GM19238 (cell line): ENCODE measurements at regions not wholly inside any gene's neighbourhood (a gene's known extent, or its start where the extent isn't known, plus 50 kb on each side); places are given as distances from the start of the nearest gene placed in this dataset.

ENCODE experiments used
- DNase-seq: peaks from one replicate; pipeline ENCODE4 v3.0.0; 2011; ENCODE audit warnings: low spot score; ENCODE audit not compliant: insufficient read length

- no peak for DNase-seq
Observed at GRCh38 chr4:159498446-159499115, 395.7 kb downstream of the RAPGEF2 start.

- DNase-seq = no peak
Observed at GRCh38 chr4:159500861-159501260, 398.0 kb downstream of the RAPGEF2 start.

GRCh38 chr4:159503236-159504008, 400.5 kb downstream of the RAPGEF2 start:
- DNase-seq = no peak

GRCh38 chr4:159504684-159505083, 401.8 kb downstream of the RAPGEF2 start:
- DNase-seq = no peak

- no peak for DNase-seq
Observed at GRCh38 chr4:159505266-159505975, 402.5 kb downstream of the RAPGEF2 start.

GRCh38 chr4:159506801-159507517, 404.1 kb downstream of the RAPGEF2 start:
- no peak for DNase-seq

GRCh38 chr4:159508917-159509500, 406.1 kb downstream of the RAPGEF2 start:
- DNase-seq = no peak

GRCh38 chr4:159512348-159512747, 409.5 kb downstream of the RAPGEF2 start:
- DNase-seq = no peak

GRCh38 chr4:159515314-159516025, 412.6 kb downstream of the RAPGEF2 start:
- DNase-seq = no peak

- no peak for DNase-seq
Observed at GRCh38 chr4:159516556-159517140, 413.8 kb downstream of the RAPGEF2 start.

GRCh38 chr4:159520074-159520473, 417.2 kb downstream of the RAPGEF2 start:
- DNase-seq = no peak

- DNase-seq = no peak
Observed at GRCh38 chr4:159526172-159526571, 423.3 kb downstream of the RAPGEF2 start.

- no peak for DNase-seq
Observed at GRCh38 chr4:159534655-159535054, 431.8 kb downstream of the RAPGEF2 start.

GRCh38 chr4:159538556-159538955, 435.7 kb downstream of the RAPGEF2 start:
- DNase-seq = no peak

- no peak for DNase-seq
Observed at GRCh38 chr4:159540038-159540437, 437.2 kb downstream of the RAPGEF2 start.

GRCh38 chr4:159540501-159540900, 437.6 kb downstream of the RAPGEF2 start:
- DNase-seq = no peak

GRCh38 chr4:159541143-159541542, 438.3 kb downstream of the RAPGEF2 start:
- no peak for DNase-seq

GRCh38 chr4:159542296-159542695, 439.4 kb downstream of the RAPGEF2 start:
- DNase-seq = no peak

GRCh38 chr4:159543831-159544230, 441.0 kb downstream of the RAPGEF2 start:
- no peak for DNase-seq

- no peak for DNase-seq
Observed at GRCh38 chr4:159545556-159545955, 442.7 kb downstream of the RAPGEF2 start.
